Keratinocyte (primary cell): ENCODE measurements at regions not wholly inside any gene's neighbourhood (a gene's known extent, or its start where the extent isn't known, plus 50 kb on each side); places are given as distances from the start of the nearest gene placed in this dataset.

Experiments used
- EZH2 ChIP-seq: IDR thresholded peaks from one replicate; pipeline ENCODE4 v1.6.1; 2012; ENCODE audit warnings: inconsistent platforms, mild to moderate bottlenecking, low read length, moderate library complexity
- TF ChIP-seq, protein P1 (sequence below), 3 experiments: IDR thresholded peaks in 1 of 3; conservative IDR thresholded peaks in 1 of 3; optimal IDR thresholded peaks in 1 of 3; 2 replicates in 2 of 3; 3 replicates in 1 of 3; pipeline versions ENCODE3 to v1.5.1; 2011; ENCODE audit warnings: low read length in 3 of 3, mild to moderate bottlenecking in 3 of 3, moderate library complexity in 2 of 3, control low read depth in 1 of 3, inconsistent platforms in 1 of 3; ENCODE audit not compliant: insufficient read depth in 2 of 3; ENCODE audit errors: extremely low read depth in 1 of 3

DNA sequence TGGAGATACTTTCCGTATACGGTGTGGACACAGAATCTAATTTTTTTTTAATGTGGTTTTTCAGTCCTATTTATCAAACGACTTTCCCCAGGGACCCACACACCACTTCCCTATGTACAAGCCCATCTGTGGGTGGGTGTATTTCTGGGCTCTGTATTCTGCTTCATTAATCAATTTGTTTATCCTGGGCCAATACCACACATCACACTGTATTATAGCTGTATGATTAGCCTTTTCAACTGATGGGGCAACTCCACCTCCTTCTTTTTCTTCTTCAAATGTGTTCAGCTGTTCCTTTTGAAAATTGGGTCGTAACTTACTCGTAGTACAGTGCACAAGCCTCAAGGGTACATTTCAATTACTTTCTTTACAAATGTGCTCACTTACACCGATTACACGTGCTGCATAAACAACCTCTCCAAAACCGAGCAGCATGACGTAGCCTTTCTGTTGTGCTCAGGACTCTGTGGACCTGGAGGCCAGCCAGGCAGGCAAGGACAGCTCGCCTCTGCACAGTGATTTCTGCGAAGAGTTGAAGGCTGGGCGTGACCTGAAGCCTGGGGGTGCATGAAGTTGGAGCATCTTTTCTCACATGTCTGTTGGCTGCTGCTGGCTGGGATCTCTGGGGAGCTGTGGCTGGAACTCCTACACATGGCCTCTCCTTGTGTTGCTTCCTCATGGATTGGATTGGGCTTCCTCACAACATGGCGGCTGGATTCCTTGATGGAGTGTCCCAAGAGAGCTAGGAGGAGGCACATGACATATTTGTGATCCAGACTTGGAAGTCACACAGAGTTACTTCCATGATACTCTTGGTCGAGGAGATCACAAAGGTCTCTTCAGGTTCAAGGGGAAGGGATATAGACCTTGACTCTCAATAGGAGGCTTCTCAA lies 126.5 kb downstream of the CRYAA start:
- TF ChIP-seq, protein P1, sequence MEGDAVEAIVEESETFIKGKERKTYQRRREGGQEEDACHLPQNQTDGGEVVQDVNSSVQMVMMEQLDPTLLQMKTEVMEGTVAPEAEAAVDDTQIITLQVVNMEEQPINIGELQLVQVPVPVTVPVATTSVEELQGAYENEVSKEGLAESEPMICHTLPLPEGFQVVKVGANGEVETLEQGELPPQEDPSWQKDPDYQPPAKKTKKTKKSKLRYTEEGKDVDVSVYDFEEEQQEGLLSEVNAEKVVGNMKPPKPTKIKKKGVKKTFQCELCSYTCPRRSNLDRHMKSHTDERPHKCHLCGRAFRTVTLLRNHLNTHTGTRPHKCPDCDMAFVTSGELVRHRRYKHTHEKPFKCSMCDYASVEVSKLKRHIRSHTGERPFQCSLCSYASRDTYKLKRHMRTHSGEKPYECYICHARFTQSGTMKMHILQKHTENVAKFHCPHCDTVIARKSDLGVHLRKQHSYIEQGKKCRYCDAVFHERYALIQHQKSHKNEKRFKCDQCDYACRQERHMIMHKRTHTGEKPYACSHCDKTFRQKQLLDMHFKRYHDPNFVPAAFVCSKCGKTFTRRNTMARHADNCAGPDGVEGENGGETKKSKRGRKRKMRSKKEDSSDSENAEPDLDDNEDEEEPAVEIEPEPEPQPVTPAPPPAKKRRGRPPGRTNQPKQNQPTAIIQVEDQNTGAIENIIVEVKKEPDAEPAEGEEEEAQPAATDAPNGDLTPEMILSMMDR (optimal IDR thresholded peaks at IDR 0.05 in 1 of 3, IDR thresholded peaks at IDR 0.05 in 1 of 3, conservative IDR thresholded peaks at IDR 0.05 in 1 of 3; ENCODE audit: extremely low read depth in 1 of 3, insufficient read depth in 2 of 3, low read length in 3 of 3), result no peak
- no peak for TF ChIP-seq EZH2
